SU-DHL-6 (cell line): ENCODE measurements at regions not wholly inside any gene's neighbourhood (a gene's known extent, or its start where the extent isn't known, plus 50 kb on each side); places are given as distances from the start of the nearest gene placed in this dataset.

Experiments used
- CTCF ChIP-seq: fragments of 200-600 bp; sonication (generic); IDR thresholded peaks from one replicate; pipeline ENCODE4 v1.5.1; 2017; ENCODE audit warnings: antibody characterized with exemption, mild to moderate bottlenecking, low read length, moderate library complexity; ENCODE audit not compliant: insufficient read depth, poor library complexity, severe bottlenecking
- EZH2phosphoT487 ChIP-seq: fragments of 200-600 bp; sonication (generic), shearing (Covaris generic); conservative IDR thresholded peaks from 2 replicates; pipeline ENCODE4 v1.6.1; 2018; ENCODE audit warnings: mild to moderate bottlenecking, antibody characterized with exemption, low read length, moderate library complexity, mixed read lengths

- TF ChIP-seq CTCF (no peak), EZH2phosphoT487 (no peak)
Observed at GRCh38 chr19:30278882-30279254, 93.3 kb upstream of the ZNF536 start.
